ENCODE measurements at regions not wholly inside any gene's neighbourhood (a gene's known extent, or its start where the extent isn't known, plus 50 kb on each side); places are given as distances from the start of the nearest gene placed in this dataset.

GRCh38 chr3:156050918-156051317 is 69.5 kb upstream of the KCNAB1 start:
- H3K27ac ChIP-seq (ENCODE audit: low read depth in 1 of 2, low read length in 2 of 2) = no peak overlapping the region
- no peak overlapping the region for H3K4me2 ChIP-seq (replicated peaks; ENCODE audit: extremely low read depth, low read length, poor library complexity, severe bottlenecking)
- no peak overlapping the region for H3K27ac Mint-ChIP-seq
- H3K9ac ChIP-seq (ENCODE audit: insufficient read depth, low read length, poor library complexity, severe bottlenecking) = no peak overlapping the region
- WGBS (ENCODE audit: insufficient coverage) = no CpG with 5 or more reads among the region's 1 CpG
- no peaks in the 10 kb centered on the region for H3K27me3 ChIP-seq (ENCODE audit: control insufficient read depth in 2 of 2, insufficient read depth in 2 of 2, low read length in 2 of 2)
- no peak for DNase-seq
- no peak overlapping the region for H2AFZ ChIP-seq (ENCODE audit: insufficient read depth, low read depth, low read length, poor library complexity, severe bottlenecking)
- H3K9me3 ChIP-seq (replicated peaks in 1 of 2; ENCODE audit: control insufficient read depth in 1 of 2, insufficient read depth in 1 of 2, low read length in 2 of 2) = peaks cover 0 to 6% of the 10 kb centered on the region in 2 donors
- H3K4me3 ChIP-seq (replicated peaks in 1 of 3; ENCODE audit: low read depth in 2 of 3, low read length in 3 of 3) = no peak overlapping the region
- no peaks in the 10 kb centered on the region for H3K36me3 ChIP-seq (replicated peaks in 1 of 2; ENCODE audit: control insufficient read depth in 1 of 2, insufficient read depth in 2 of 2, low read length in 2 of 2)
- H3K27me3 Mint-ChIP-seq (ENCODE audit: low read depth in 3 of 3) = peaks cover 0 to 8% (median 2%) of the 10 kb centered on the region in 3 donors
- H3K36me3 Mint-ChIP-seq = no peaks in the 10 kb centered on the region
- H3K4me1 Mint-ChIP-seq = no peaks in the 10 kb centered on the region
- no peak for TF ChIP-seq CTCF (IDR thresholded peaks at IDR 0.05)
- H4K20me1 ChIP-seq (ENCODE audit: insufficient read depth, low read length) = no peaks in the 10 kb centered on the region
- H3K9me3 Mint-ChIP-seq = peaks cover under 1 to 15% (median 8%) of the 10 kb centered on the region in 7 donors
- H3K4me1 ChIP-seq (ENCODE audit: control insufficient read depth in 1 of 2, insufficient read depth in 2 of 2, low read length in 2 of 2) = no peaks in the 10 kb centered on the region
- intact Hi-C loops (cut with micrococcal nuclease) = no loop called here
- no peaks in the 10 kb centered on the region for H3K79me2 ChIP-seq (ENCODE audit: insufficient read depth, low read length)
- H3K4me3 Mint-ChIP-seq = no peak overlapping the region

GRCh38 chr3:156051651-156052050 is 68.7 kb upstream of the KCNAB1 start:
- Histone ChIP-seq H3K79me2 (ENCODE audit: insufficient read depth, low read length) (no peaks in the 10 kb centered on the region), H3K4me3 (replicated peaks in 1 of 3; ENCODE audit: low read depth in 2 of 3, low read length in 3 of 3) (no peak overlapping the region), H3K36me3 (replicated peaks in 1 of 2; ENCODE audit: control insufficient read depth in 1 of 2, insufficient read depth in 2 of 2, low read length in 2 of 2) (no peaks in the 10 kb centered on the region), H3K9me3 (replicated peaks in 1 of 2; ENCODE audit: control insufficient read depth in 1 of 2, insufficient read depth in 1 of 2, low read length in 2 of 2) (peaks cover 0 to 6% of the 10 kb centered on the region in 2 donors), H3K27ac (ENCODE audit: low read depth in 1 of 2, low read length in 2 of 2) (no peak overlapping the region), H3K4me1 (ENCODE audit: control insufficient read depth in 1 of 2, insufficient read depth in 2 of 2, low read length in 2 of 2) (no peaks in the 10 kb centered on the region), H4K20me1 (ENCODE audit: insufficient read depth, low read length) (no peaks in the 10 kb centered on the region), H3K27me3 (ENCODE audit: control insufficient read depth in 2 of 2, insufficient read depth in 2 of 2, low read length in 2 of 2) (no peaks in the 10 kb centered on the region), H3K4me2 (replicated peaks; ENCODE audit: extremely low read depth, low read length, poor library complexity, severe bottlenecking) (no peak overlapping the region), H3K9ac (ENCODE audit: insufficient read depth, low read length, poor library complexity, severe bottlenecking) (no peak overlapping the region), H2AFZ (ENCODE audit: insufficient read depth, low read depth, low read length, poor library complexity, severe bottlenecking) (no peak overlapping the region)
- Mint-ChIP-seq H3K4me1 (no peaks in the 10 kb centered on the region), H3K4me3 (no peak overlapping the region), H3K27ac (no peak overlapping the region), H3K9me3 (peaks cover 2 to 15% (median 8%) of the 10 kb centered on the region in 7 donors), H3K27me3 (ENCODE audit: low read depth in 3 of 3) (peaks cover 0 to 5% (median 2%) of the 10 kb centered on the region in 3 donors), H3K36me3 (no peaks in the 10 kb centered on the region)
- DNase-seq = no peak
- intact Hi-C loops (cut with micrococcal nuclease) = no loop called here
- no peak for TF ChIP-seq CTCF (IDR thresholded peaks at IDR 0.05)
- 93% methylated on average over 13 of the region's 15 CpGs for WGBS (ENCODE audit: insufficient coverage)

Measured in CD14-positive monocyte (primary cell).